ENCODE measurements at regions not wholly inside any gene's neighbourhood (a gene's known extent, or its start where the extent isn't known, plus 50 kb on each side); places are given as distances from the start of the nearest gene placed in this dataset.

DNA sequence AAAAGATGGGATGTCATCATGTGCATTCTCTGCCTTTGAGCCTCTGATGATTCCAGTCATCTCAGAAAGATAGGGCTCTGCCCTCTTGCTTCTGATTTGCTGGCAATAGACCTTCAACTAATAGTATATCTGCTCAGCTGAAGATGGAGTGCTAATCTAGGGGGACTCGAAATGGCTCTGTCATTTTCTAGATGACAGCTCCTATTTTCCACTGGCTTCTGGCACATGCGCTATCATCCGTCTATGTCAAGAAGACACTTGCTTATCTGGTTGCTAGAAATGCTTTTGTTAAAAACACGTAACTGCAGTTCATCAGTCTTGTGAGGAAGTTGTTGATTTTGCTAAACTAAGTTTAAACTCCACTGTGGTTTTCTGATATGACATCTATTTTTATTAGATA lies 265.5 kb upstream of the ZNF608 start:
- peak; percentile 51 for ATAC-seq (ENCODE audit: poor library complexity)
- intact Hi-C loops (cut with DNase I), result no loop called here

DNA sequence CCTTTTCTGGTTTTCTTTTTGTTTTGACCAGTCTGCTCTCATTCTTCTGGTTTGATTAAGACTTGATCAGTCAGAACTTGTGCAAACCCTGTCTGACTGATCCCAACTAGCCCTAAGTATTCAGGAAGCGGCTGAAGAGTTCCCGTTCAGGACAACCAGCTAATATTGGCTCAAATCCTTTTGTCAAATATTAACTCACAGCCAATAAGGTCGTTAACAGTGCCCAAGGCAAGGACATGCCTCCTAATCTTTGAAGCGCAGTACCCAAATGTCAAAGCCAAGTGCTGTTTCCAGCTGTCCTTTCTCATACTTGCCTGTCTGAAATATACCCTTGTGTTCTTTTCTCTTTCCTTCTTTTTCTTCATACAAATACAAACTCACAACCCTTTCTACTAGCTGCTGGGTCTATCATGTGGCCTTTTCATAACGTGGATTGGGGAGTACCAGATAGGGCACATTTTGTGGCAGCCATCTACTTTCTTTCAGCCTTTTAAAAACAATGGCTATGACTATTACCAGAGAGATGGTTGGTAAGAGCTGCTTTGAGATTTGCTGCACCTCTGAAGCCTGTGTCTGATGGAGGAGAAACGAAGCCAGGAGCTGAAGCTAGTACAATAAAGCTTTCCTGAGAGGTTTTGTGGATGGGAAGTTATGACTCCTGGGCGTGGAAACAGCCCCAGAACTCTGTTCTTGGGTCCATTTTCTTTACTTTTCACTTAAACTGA lies 266.4 kb upstream of the ZNF608 start:
- DNase-seq (no peak), ATAC-seq (ENCODE audit: poor library complexity) (peak; percentile 84)
- intact Hi-C loops (cut with DNase I), result no loop called here

More for the DNA sequence above, 265.5 kb upstream of the ZNF608 start:
- DNase-seq, result no peak

DNA sequence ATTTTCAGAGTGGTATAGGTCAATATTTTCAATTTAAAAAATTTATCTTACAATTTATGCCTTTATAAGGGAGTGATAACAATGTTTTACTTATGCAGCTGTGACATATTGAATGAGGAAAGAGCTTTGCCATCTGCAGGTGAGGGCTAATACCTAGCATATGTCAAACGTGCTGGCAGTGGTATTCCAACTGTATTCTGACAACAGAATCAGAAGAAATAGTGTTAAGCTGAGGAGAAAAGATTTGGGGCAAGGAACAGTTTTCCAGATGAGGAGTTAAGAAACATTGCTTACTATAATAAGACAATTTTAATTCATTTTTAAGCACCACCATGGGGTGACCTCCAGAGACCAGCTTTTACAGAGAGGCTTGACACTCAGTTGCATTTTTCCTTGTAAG lies 267.8 kb upstream of the ZNF608 start:
- ATAC-seq (ENCODE audit: poor library complexity), result no peak
- intact Hi-C loops (cut with DNase I), result no loop called here
- no peak for DNase-seq

DNA sequence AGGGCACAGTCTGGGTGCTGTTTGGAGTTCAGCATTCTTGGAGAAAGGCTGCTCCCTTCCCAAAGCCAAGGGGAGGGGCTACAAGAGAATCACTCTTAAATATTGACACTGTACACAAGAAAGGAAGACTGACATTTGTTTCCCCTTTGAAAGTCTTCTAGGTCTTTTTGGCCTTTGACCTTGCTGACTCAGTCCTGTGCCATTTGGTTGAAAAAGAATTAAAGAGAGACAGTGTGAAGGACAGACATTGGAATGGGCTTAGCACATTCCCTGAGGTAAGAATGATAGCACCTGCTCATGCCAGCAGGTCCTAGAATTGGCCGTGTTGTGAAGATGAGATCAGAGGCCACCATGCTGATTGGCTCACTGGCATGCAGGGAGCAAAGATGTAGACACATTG lies 271.4 kb upstream of the ZNF608 start:
- intact Hi-C loops (cut with DNase I), result no loop called here
- ATAC-seq (ENCODE audit: poor library complexity) (no peak), DNase-seq (no peak)

DNA sequence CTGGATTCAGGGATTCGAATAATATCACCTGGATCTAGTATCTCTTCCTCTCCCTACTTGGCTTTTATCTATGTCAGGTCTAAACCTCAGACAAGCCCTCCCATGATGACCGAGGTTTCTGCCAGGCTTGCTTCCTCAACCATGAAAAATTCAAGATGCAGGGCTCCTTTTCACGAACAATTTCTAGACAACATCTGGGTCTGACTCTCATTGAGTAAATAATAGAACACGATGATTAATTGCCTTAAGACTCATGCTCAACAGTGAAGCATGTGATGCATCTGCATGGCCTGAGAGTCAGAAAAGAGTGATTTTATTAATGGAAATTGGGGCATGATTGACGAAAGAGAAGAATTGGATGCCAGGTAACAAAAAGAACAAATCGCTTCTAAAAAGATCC lies 277.2 kb upstream of the ZNF608 start:
- ATAC-seq (ENCODE audit: poor library complexity) (no peak), DNase-seq (no peak)
- intact Hi-C loops (cut with DNase I), result no loop called here

DNA sequence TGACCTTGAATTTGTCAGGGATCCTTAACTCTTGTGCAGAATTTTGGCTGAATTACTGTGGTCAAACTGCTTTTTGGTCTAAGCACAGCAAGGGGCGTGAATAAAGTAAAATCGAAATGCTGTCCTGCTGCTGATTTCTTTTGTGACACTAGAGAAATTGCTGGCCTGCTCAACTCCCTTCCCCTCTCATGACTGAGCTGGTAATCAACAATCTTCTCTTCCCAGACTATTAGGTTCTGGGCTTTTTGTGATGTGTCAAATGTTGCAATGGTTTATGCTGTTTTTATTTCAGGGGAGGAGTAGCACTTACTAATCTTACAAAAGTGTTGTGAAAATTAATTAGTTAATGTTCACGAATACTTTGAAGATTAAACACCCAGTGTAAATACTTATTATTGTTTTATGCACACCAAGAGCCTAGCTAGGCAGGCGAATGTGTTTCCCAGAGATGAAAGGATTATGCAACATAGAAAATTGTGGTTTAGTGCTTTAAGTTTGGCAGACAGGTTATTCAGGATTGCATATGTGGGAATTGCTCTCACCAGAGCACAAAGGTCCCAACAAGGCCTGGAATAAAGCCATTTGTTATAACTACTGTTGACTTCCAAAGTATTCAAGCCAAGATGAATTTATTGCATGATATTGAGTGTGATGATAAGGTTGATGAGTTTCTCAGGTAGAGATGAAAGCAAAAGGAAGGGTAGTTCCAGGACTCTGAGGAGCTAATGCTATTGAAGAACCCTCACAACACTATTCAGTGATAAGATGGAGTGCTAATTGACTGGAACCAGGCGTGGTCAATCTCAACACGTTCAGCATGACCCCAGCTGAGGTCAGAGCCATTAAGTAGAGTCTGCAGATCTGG lies 280.7 kb upstream of the ZNF608 start:
- DNase-seq (no peak), ATAC-seq (ENCODE audit: poor library complexity) (peak; percentile 96)
- intact Hi-C loops (cut with DNase I), result no loop called here

DNA sequence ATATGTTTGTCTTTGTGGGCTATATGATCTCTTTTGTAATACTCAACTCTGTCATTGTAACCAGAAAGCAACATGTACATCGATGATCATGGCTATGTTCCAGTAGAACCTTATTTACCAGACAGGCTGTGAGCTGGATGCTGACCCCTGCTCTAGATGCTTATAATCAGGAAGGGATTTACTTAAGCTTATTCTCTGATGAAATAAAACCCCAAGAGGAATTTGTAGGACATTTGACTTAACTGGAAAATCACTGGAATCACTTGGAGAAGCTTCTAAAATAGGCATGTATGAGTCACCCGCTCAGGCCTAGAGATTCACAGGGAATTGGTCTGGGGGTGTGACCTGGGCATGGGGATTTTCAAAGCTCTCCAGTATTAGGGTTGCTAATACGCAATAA lies 285.8 kb upstream of the ZNF608 start:
- intact Hi-C loops (cut with DNase I), result no loop called here
- DNase-seq (no peak), ATAC-seq (ENCODE audit: poor library complexity) (no peak)

DNA sequence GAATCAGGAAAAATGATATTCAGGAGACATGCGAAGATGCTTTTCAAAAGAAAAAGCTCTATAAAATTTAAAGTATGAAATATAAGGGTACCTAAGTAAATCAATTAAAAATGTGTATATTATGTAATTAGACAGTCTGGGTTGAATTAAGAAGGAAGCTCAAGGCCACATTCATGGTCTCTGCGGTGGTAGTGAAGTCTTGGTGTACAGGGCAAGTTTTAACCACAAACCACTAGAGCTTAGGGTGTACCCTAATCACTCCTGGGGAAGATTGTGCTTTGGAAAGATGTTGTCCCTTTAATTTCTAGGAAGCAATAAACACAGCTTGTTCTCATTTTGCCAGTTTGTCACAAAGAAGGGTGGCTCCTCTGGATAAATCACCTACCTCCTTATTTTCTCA lies 287.2 kb upstream of the ZNF608 start:
- intact Hi-C loops (cut with DNase I), result no loop called here
- no peak for DNase-seq
- no peak for ATAC-seq (ENCODE audit: poor library complexity)

DNA sequence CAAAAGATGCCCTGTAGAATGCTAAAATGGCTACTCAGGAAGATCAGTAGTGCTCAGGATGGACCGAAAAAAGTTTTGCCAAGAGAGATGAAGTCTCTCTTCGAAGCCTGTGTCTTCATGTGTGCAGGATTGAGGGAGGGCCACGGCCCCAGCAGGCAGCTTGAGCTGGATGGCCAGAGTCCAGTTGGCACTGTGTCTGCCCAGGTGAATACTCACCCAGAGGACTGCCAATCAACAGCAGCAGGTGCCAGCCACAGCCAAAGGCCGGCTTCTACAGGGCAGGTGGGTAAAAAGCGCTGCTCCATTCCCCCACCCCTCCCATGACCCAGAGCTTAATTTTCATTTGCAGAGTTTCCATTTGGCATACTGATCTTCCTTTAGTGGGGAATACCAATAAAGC lies 287.9 kb upstream of the ZNF608 start:
- DNase-seq (no peak), ATAC-seq (ENCODE audit: poor library complexity) (no peak)
- intact Hi-C loops (cut with DNase I), result no loop called here

DNA sequence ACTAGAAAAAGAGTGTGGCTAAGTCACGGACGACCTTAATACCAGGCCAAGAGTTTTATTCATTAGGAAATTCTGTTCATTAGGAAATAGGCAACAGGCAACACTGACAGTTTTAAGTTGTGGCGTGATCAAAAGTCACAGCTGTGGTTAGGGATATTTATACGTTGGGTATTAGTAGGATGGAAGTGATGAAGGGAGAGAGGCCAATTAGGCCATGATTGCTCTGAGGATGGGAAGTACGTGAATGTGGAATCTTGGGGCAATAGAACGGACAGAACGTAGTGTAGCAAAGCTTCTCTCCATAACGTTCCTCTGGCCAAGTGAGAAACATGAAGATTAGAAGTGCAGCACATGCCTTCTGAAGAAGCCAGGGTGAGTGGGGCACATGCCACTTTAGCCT lies 290.1 kb upstream of the ZNF608 start:
- no peak for DNase-seq
- intact Hi-C loops (cut with DNase I), result no loop called here
- ATAC-seq (ENCODE audit: poor library complexity), result no peak

DNA sequence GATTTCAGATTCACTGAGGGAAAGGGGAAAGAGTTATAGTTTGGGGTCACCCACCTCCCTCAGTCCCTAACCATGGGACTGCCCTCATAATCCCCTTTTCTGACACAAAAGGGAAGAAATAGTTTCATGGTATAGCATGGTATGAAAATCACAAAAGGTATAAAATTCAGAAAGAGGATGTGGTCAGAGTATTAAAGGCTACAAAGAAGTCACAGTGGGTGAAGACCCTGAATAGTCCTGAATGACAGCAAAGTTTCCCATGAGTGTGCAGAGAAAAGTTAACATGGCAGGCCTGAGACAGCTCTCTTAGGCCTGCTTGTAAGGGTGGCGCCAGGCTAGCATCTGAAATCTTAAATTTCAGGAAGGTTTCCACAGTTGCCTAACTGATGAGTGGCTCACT lies 290.6 kb upstream of the ZNF608 start:
- no peak for ATAC-seq (ENCODE audit: poor library complexity)
- DNase-seq, result no peak
- intact Hi-C loops (cut with DNase I), result no loop called here

DNA sequence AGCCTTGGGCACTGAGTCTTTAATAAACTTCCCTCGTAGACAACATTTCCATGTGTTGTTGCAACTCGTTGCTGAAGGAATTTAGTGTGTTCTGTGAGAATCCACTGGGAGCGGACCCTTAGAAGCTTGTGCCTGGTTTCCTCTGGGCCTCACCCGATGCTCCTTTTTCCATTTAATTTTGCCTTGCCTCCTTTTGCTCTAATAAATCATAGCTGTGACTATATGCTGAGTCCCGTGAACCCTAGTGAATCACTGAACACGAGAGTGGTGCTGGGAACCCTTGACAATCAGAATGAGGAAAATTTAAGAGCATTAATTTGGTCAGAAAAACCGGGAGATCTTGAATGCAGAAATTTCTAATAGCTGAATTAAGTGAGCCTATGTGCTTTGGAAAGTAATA lies 291.1 kb upstream of the ZNF608 start:
- intact Hi-C loops (cut with DNase I), result no loop called here
- ATAC-seq (ENCODE audit: poor library complexity) (no peak), DNase-seq (no peak)

DNA sequence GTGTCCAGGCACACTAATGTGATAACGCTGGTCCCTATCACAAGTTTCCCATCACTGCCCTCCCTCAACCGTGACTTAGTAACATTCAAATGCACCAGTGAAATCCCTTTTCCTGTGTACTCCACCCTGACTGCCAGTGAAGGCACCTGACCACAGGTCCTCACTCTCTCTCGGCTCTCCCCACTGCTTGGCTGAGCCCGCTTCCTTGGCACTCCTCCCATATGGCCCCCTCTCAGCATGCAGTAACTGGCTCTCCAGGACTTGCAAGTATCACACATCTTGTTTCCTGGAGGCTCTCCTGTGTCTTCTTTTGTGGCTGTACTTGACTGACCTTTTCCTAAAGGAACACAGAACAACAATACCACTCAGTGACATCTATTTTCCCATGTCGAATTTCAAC lies 292.0 kb upstream of the ZNF608 start:
- ATAC-seq (ENCODE audit: poor library complexity) (no peak), DNase-seq (no peak)
- intact Hi-C loops (cut with DNase I), result no loop called here

DNA sequence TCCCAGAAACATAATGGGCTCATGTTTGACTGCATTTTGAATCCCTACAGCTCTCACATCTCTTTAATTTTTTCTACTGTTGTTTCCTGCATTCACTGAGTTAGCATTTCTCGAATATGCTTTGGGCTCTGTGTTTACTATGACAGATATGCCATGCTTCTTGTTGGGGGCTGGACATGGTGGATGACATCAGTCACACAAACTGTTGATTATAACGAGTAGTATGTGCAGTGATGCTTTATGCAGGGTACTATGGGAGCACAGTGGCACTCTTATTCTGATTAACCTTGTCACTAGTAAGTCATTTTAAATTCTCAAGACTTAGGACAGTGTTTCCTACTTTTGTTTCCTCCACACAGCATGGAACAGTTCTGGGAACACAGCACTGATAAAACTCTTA lies 295.4 kb upstream of the ZNF608 start:
- intact Hi-C loops (cut with DNase I), result loop anchor here (10.0 kb wide), 1 partner anchor 143 kb away; no protein-coding TSS in a partner anchor
- ATAC-seq (ENCODE audit: poor library complexity) (no peak), DNase-seq (no peak)

DNA sequence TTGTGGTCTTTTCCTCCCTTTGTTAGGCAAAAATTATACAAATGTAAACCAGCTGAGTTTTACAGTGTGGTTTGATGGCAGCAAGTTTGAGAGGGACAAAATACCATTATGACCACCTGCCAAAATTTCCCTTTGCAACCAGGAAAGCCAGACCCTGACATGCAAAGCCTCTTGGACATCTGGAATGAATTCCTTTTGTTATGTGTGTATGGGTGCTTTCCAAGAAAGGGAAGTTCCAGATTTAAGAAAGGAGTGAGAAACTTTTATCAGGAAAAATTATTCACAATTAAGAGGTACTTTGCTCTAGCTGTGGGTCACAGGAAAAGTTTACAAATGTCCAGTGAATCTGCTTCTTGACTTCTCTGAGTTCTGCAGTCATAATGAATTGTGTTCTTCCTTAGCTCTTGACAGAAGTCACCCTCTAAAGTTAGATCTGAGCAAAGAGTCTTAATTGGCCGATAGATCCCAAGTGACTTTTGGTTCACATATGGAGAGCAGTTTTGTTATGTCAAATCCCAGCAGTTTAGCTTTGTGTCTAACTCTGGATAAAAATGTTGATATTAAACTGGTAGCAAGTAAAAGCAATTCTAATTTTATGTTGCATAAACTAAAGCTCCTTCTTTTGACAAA lies 295.9 kb upstream of the ZNF608 start:
- DNase-seq, result no peak
- ATAC-seq (ENCODE audit: poor library complexity), result no peak
- intact Hi-C loops (cut with DNase I), result loop anchor here (10.0 kb wide), 1 partner anchor 142 kb away; no protein-coding TSS in a partner anchor

DNA sequence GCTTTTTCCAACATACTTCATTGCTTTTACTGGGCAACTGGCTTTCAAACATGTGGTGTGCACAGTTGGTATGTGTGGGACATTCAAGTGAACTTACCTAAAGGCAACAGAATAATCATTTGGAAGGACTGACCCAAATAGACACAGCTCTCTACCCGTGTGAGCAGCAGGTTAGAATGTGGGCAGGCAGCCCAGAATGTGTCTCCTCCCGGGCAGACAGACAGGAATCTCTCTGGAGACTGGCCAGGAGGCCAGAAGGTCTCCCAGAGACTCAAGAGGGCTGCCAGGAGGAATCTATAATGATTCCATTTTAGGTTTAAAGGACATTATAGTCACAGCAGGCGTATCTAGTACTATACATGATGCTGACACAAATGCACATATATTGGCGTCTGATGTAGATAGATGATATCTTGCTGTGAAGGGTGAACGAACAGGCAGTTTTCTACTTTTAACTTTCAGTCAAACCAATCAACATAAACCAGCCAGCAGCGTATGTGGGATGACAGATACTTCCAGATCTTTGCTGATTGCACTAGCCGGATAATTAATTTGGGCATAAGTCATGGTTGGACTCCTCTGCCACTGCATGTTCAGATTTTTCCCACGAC lies 297.4 kb upstream of the ZNF608 start:
- intact Hi-C loops (cut with DNase I), result loop anchor here (10.0 kb wide), 1 partner anchor 141 kb away; no protein-coding TSS in a partner anchor
- peak; percentile 95 for ATAC-seq (ENCODE audit: poor library complexity)
- DNase-seq, result peak; percentile 82

DNA sequence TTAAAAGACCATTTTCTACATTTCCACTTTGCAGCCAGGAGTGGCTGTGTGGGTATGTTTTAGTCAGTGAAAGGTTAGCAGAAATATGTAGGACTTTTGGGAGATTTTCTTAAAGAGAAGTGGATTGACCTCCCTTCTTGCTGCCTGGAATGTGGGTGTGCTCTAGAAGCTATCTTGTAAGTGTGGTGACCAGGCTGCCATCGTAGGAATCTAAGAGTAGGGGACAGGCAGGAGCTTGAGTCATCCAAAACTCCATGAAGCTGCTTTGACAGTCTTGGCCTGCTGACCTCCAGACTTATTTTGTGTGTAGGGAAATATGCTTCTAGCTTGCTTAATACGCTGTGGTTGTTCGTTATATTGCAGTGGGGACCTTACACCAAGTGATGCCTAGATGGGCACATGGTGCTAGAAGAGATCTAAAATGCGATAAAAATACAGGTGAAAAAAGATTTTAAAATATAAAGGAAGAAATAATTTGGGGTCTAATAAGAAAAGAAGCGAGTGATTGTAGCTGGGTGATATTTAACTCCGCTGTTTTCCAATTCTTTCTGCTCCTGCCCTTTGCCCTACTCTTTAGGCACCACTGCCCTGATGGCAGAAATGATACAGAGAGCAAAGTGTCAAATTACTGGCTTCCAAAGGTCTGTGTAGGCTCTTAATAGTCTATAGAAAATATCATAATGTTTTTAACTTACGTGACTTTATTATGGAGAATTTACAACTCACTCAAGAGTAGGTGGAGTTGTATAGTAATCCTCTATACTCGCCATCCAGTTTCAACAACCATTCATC lies 298.2 kb upstream of the ZNF608 start:
- ATAC-seq (ENCODE audit: poor library complexity) (peak; percentile 17), DNase-seq (no peak)
- intact Hi-C loops (cut with DNase I), result loop anchor here (10.0 kb wide), 1 partner anchor 140 kb away; no protein-coding TSS in a partner anchor

DNA sequence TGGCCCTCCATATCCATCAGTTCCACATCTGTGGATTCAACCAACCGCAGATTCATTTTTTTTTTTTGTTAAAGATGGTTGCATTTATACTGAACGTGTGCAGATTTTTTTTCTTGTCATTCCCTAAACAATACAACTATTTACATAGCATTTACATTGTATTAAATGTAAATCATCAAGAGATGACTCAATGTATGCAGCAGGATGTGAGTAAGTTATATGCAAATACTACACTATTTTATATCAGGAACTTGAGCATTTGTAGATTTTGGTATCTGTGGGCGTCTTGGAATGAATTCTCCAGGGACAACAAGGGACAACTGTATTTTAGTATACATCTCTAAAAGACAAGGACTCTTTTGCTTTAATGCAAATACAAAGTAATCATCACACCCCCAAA lies 299.2 kb upstream of the ZNF608 start:
- ATAC-seq (ENCODE audit: poor library complexity), result no peak
- intact Hi-C loops (cut with DNase I), result loop anchor here (10.0 kb wide), 1 partner anchor 139 kb away; no protein-coding TSS in a partner anchor
- no peak for DNase-seq
